Epithelial cell of esophagus (primary cell): ENCODE measurements at regions not wholly inside any gene's neighbourhood (a gene's known extent, or its start where the extent isn't known, plus 50 kb on each side); places are given as distances from the start of the nearest gene placed in this dataset.

Experiments
- DNase-seq: peaks from one replicate; pipeline ENCODE4 v3.0.0; 2010; ENCODE audit warnings: low read depth
- H3K4me3 ChIP-seq: 2 replicates; pipeline ENCODE4 v1.5.1; 2011; ENCODE audit warnings: mild to moderate bottlenecking, low read length, control low read depth
- TF ChIP-seq, protein P1 (sequence below): IDR thresholded peaks from 2 replicates; pipeline ENCODE4 v1.5.1; 2011; ENCODE audit warnings: low read depth, mild to moderate bottlenecking, low read length, control low read depth, inconsistent platforms; ENCODE audit not compliant: insufficient read depth; ENCODE audit errors: missing control alignments

- H3K4me3 ChIP-seq, result no peak overlapping the region
- TF ChIP-seq, protein P1, sequence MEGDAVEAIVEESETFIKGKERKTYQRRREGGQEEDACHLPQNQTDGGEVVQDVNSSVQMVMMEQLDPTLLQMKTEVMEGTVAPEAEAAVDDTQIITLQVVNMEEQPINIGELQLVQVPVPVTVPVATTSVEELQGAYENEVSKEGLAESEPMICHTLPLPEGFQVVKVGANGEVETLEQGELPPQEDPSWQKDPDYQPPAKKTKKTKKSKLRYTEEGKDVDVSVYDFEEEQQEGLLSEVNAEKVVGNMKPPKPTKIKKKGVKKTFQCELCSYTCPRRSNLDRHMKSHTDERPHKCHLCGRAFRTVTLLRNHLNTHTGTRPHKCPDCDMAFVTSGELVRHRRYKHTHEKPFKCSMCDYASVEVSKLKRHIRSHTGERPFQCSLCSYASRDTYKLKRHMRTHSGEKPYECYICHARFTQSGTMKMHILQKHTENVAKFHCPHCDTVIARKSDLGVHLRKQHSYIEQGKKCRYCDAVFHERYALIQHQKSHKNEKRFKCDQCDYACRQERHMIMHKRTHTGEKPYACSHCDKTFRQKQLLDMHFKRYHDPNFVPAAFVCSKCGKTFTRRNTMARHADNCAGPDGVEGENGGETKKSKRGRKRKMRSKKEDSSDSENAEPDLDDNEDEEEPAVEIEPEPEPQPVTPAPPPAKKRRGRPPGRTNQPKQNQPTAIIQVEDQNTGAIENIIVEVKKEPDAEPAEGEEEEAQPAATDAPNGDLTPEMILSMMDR, result no peak
- DNase-seq, result no peak
Measured at GRCh38 chr2:7916670-7917069, 765.2 kb upstream of the ID2 start.

DNA sequence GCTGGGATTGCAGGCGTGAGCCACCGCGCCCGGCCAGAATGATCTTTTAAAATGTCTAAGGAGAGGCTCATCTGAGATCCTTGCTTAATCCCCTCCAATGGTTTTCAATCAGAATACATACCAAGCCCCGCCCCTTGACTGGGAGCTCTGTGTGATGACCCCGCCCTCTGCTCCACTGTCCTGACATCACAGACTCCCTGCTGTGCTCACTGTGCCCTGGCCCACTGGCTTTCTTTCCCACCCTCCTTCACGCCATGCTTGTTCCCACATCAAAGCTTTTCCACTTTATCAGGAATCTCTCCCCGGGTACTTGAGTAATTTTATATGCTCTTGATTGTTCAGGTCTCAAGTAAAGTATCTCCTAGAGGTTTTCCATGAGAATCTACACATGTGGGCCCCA is 762.3 kb upstream of the ID2 start:
- DNase-seq, result no peak
- TF ChIP-seq, protein P1, result no peak
- no peak overlapping the region for H3K4me3 ChIP-seq

- DNase-seq, result no peak
- H3K4me3 ChIP-seq, result no peak overlapping the region
- TF ChIP-seq, protein P1, result no peak
Measured at GRCh38 chr2:7924023-7924762, 757.7 kb upstream of the ID2 start.

GRCh38 chr2:7925506-7925905 is 756.4 kb upstream of the ID2 start:
- TF ChIP-seq, protein P1, result no peak

GRCh38 chr2:7927691-7928090 is 754.2 kb upstream of the ID2 start:
- DNase-seq, result no peak
- TF ChIP-seq, protein P1, result no peak

More at GRCh38 chr2:7925506-7925905, 756.4 kb upstream of the ID2 start:
- H3K4me3 ChIP-seq, result no peak overlapping the region
- DNase-seq, result no peak

GRCh38 chr2:7929281-7929680 is 752.6 kb upstream of the ID2 start:
- DNase-seq, result no peak
- no peak overlapping the region for H3K4me3 ChIP-seq
- TF ChIP-seq, protein P1, result no peak

More at GRCh38 chr2:7927691-7928090, 754.2 kb upstream of the ID2 start:
- H3K4me3 ChIP-seq, result no peak overlapping the region
